CD14-positive monocyte (primary cell): ENCODE measurements at regions not wholly inside any gene's neighbourhood (a gene's known extent, or its start where the extent isn't known, plus 50 kb on each side); places are given as distances from the start of the nearest gene placed in this dataset.

Source experiments
- DNase-seq, 3 donors: peaks; one replicate each; pipeline ENCODE4 v3.0.0-alpha.2; 2011 to 2022
- H2AFZ ChIP-seq: 2 replicates; pipeline ENCODE4 v1.6.0; 2012; ENCODE audit warnings: mild to moderate bottlenecking, low read depth, low read length, inconsistent platforms; ENCODE audit not compliant: insufficient read depth, poor library complexity, severe bottlenecking
- H3K27ac ChIP-seq, 2 donors: 1 replicate in 1 of 2; 2 replicates in 1 of 2; pipeline ENCODE4 v1.5.1; 2012 to 2013; ENCODE audit warnings: low read length in 2 of 2, control low read depth in 1 of 2, inconsistent platforms in 1 of 2, low read depth in 1 of 2, mild to moderate bottlenecking in 1 of 2
- H3K27me3 ChIP-seq, 2 donors: one replicate each; pipeline versions ENCODE4 v1.6.0 to v1.6.1; 2011 to 2013; ENCODE audit warnings: low read length in 2 of 2; ENCODE audit not compliant: control insufficient read depth in 2 of 2, insufficient read depth in 2 of 2
- H3K36me3 ChIP-seq, 2 donors: replicated peaks in 1 of 2; 1 replicate in 1 of 2; 2 replicates in 1 of 2; pipeline versions ENCODE4 v1.5.1 to v1.6.1; 2012 to 2013; ENCODE audit warnings: low read length in 2 of 2, control low read depth in 1 of 2, inconsistent platforms in 1 of 2, mild to moderate bottlenecking in 1 of 2; ENCODE audit not compliant: insufficient read depth in 2 of 2, control insufficient read depth in 1 of 2
- H3K4me1 ChIP-seq, 2 donors: 1 replicate in 1 of 2; 2 replicates in 1 of 2; pipeline versions ENCODE4 v1.5.1 to v1.6.1; 2012 to 2013; ENCODE audit warnings: low read length in 2 of 2, control low read depth in 1 of 2, inconsistent platforms in 1 of 2, mild to moderate bottlenecking in 1 of 2, moderate library complexity in 1 of 2; ENCODE audit not compliant: insufficient read depth in 2 of 2, control insufficient read depth in 1 of 2
- H3K4me2 ChIP-seq: replicated peaks from 2 replicates; pipeline ENCODE3; 2012; ENCODE audit warnings: low read length, moderate library complexity, mild to moderate bottlenecking; ENCODE audit not compliant: poor library complexity, severe bottlenecking; ENCODE audit errors: extremely low read depth
- H3K4me3 ChIP-seq, 3 experiments: fragments of 200-600 bp in 1 of 3; sonication (generic) in 1 of 3; replicated peaks in 1 of 3; 1 replicate in 2 of 3; 2 replicates in 1 of 3; pipeline ENCODE4 v1.5.1; 2011 to 2013; ENCODE audit warnings: low read length in 3 of 3, mild to moderate bottlenecking in 3 of 3, control low read depth in 2 of 3, low read depth in 2 of 3, inconsistent platforms in 1 of 3, moderate library complexity in 1 of 3
- H3K79me2 ChIP-seq: 2 replicates; pipeline ENCODE4 v1.6.0; 2012; ENCODE audit warnings: mild to moderate bottlenecking, control low read depth, inconsistent platforms, low read length, moderate library complexity; ENCODE audit not compliant: insufficient read depth
- H3K9ac ChIP-seq: 2 replicates; pipeline ENCODE4 v1.6.0; 2017; ENCODE audit warnings: low read length, mild to moderate bottlenecking; ENCODE audit not compliant: insufficient read depth, poor library complexity, severe bottlenecking
- H3K9me3 ChIP-seq, 2 donors: replicated peaks in 1 of 2; 1 replicate in 1 of 2; 2 replicates in 1 of 2; pipeline versions ENCODE4 v1.5.1 to v1.6.1; 2012 to 2013; ENCODE audit warnings: low read length in 2 of 2, control low read depth in 1 of 2; ENCODE audit not compliant: control insufficient read depth in 1 of 2, insufficient read depth in 1 of 2
- H4K20me1 ChIP-seq: 2 replicates; pipeline ENCODE4 v1.6.0; 2012; ENCODE audit warnings: mild to moderate bottlenecking, low read length, control low read depth, moderate library complexity; ENCODE audit not compliant: insufficient read depth
- H3K27ac Mint-ChIP-seq, 7 donors: one replicate each; pipeline ENCODE4 v1.8.0; 2020; ENCODE audit warnings: mild to moderate bottlenecking in 7 of 7, mixed read lengths in 7 of 7, moderate library complexity in 6 of 7, inconsistent platforms in 2 of 7
- H3K27me3 Mint-ChIP-seq, 3 donors: one replicate each; pipeline ENCODE4 v1.8.0; 2021 to 2022; ENCODE audit warnings: low read depth in 3 of 3, mild to moderate bottlenecking in 3 of 3, mixed read lengths in 3 of 3, moderate library complexity in 3 of 3, inconsistent platforms in 1 of 3
- H3K36me3 Mint-ChIP-seq, 2 donors: one replicate each; pipeline ENCODE4 v1.8.0; 2020; ENCODE audit warnings: mixed read lengths in 2 of 2, inconsistent platforms in 1 of 2, mild to moderate bottlenecking in 1 of 2
- H3K4me1 Mint-ChIP-seq: one replicate; pipeline ENCODE4 v1.8.0; 2020; ENCODE audit warnings: mild to moderate bottlenecking, mixed read lengths
- H3K4me3 Mint-ChIP-seq, 2 donors: one replicate each; pipeline ENCODE4 v1.8.0; 2020; ENCODE audit warnings: mild to moderate bottlenecking in 2 of 2, mixed read lengths in 2 of 2, moderate library complexity in 1 of 2
- H3K9me3 Mint-ChIP-seq, 7 donors: one replicate each; pipeline ENCODE4 v1.8.0; 2020 to 2022; ENCODE audit warnings: mixed read lengths in 7 of 7, mild to moderate bottlenecking in 6 of 7, moderate library complexity in 6 of 7, inconsistent platforms in 2 of 7
- CTCF ChIP-seq: fragments of 200-600 bp; IDR thresholded peaks from one replicate; pipeline ENCODE4 v1.8.0; 2022; ENCODE audit warnings: antibody characterized with exemption, mild to moderate bottlenecking
- WGBS: methylation state at CpG from one replicate; pipeline ENCODE4 v1.1.5; 2013; ENCODE audit warnings: missing lambda C conversion rate; ENCODE audit not compliant: insufficient coverage; 5-methylcytosine and 5-hydroxymethylcytosine counted together
- intact Hi-C, 2 donors: fragments of 100-400 bp; cut with micrococcal nuclease; formaldehyde crosslinking; loops; one replicate each; pipeline versions ENCODE4 v1.15.0 to v1.15.1; 2023

- Histone ChIP-seq H3K36me3 (no peaks in the 10 kb centered on the region), H3K4me3 (no peak overlapping the region), H3K27ac (no peak overlapping the region), H3K9me3 (no peaks in the 10 kb centered on the region), H3K27me3 (no peaks in the 10 kb centered on the region), H3K79me2 (no peaks in the 10 kb centered on the region), H2AFZ (no peak overlapping the region), H3K4me1 (no peaks in the 10 kb centered on the region), H3K9ac (no peak overlapping the region), H3K4me2 (no peak overlapping the region), H4K20me1 (no peaks in the 10 kb centered on the region)
- Mint-ChIP-seq H3K4me1 (no peaks in the 10 kb centered on the region), H3K36me3 (no peaks in the 10 kb centered on the region), H3K9me3 (peaks cover 0 to 3% (median 0%) of the 10 kb centered on the region in 7 donors), H3K4me3 (no peak overlapping the region), H3K27ac (no peak overlapping the region), H3K27me3 (peaks cover 0 to 7% (median 6%) of the 10 kb centered on the region in 3 donors)
- TF ChIP-seq CTCF = no peak
- 100% methylated on average over 1 of the region's 1 CpG for WGBS
- intact Hi-C loops = no loop called here
- DNase-seq = no peak
Observed at GRCh38 chr3:158906749-158907148, 104.9 kb downstream of the MFSD1 start.

- Histone ChIP-seq H3K36me3 (no peaks in the 10 kb centered on the region), H4K20me1 (no peaks in the 10 kb centered on the region), H3K27me3 (no peaks in the 10 kb centered on the region), H2AFZ (no peak overlapping the region), H3K4me2 (no peak overlapping the region), H3K9me3 (no peaks in the 10 kb centered on the region), H3K4me1 (no peaks in the 10 kb centered on the region), H3K9ac (no peak overlapping the region), H3K79me2 (no peaks in the 10 kb centered on the region), H3K4me3 (no peak overlapping the region), H3K27ac (no peak overlapping the region)
- H3K36me3 Mint-ChIP-seq = no peaks in the 10 kb centered on the region
- intact Hi-C loops = no loop called here
- peaks cover 0 to 7% (median 5%) of the 10 kb centered on the region in 3 donors for H3K27me3 Mint-ChIP-seq
- no peak overlapping the region for H3K27ac Mint-ChIP-seq
- no peak overlapping the region for H3K4me3 Mint-ChIP-seq
- WGBS = 100% methylated on average over 1 of the region's 2 CpGs
- peaks cover 0 to 3% (median 0%) of the 10 kb centered on the region in 7 donors for H3K9me3 Mint-ChIP-seq
- no peak for DNase-seq
- TF ChIP-seq CTCF = no peak
- H3K4me1 Mint-ChIP-seq = no peaks in the 10 kb centered on the region
Observed at GRCh38 chr3:158908187-158908734, 106.4 kb downstream of the MFSD1 start.
